Neutrophil (primary cell): ENCODE measurements at regions not wholly inside any gene's neighbourhood (a gene's known extent, or its start where the extent isn't known, plus 50 kb on each side); places are given as distances from the start of the nearest gene placed in this dataset.

ENCODE experiments used
- H3K27ac ChIP-seq: fragments of 200-600 bp; sonication (generic); 2 replicates; pipeline ENCODE4 v1.5.1; 2016; ENCODE audit warnings: mild to moderate bottlenecking, moderate library complexity
- H3K27me3 ChIP-seq: fragments of 200-600 bp; sonication (generic); 2 replicates; pipeline ENCODE4 v1.6.0; 2016; ENCODE audit warnings: mild to moderate bottlenecking
- H3K36me3 ChIP-seq: fragments of 200-600 bp; sonication (generic); 2 replicates; pipeline ENCODE4 v1.5.1; 2017
- H3K4me1 ChIP-seq, 2 experiments: fragments of 200-600 bp in 1 of 2; sonication (generic) in 1 of 2; 1 replicate in 1 of 2; 2 replicates in 1 of 2; pipeline versions ENCODE4 v1.5.1 to v1.6.1; 2013 to 2016; ENCODE audit warnings: low read depth in 1 of 2, low read length in 1 of 2, mild to moderate bottlenecking in 1 of 2, moderate library complexity in 1 of 2; ENCODE audit not compliant: control insufficient read depth in 1 of 2, insufficient read depth in 1 of 2
- H3K4me3 ChIP-seq, 2 experiments: fragments of 200-600 bp in 1 of 2; sonication (generic) in 1 of 2; 1 replicate in 1 of 2; 2 replicates in 1 of 2; pipeline ENCODE4 v1.5.1; 2013 to 2016; ENCODE audit warnings: low read depth in 1 of 2, low read length in 1 of 2, mild to moderate bottlenecking in 1 of 2, moderate library complexity in 1 of 2
- H3K9me3 ChIP-seq: fragments of 200-600 bp; sonication (generic); 2 replicates; pipeline ENCODE4 v1.5.1; 2016
- TF ChIP-seq, protein P1 (sequence below): fragments of 200-600 bp; sonication (generic); IDR thresholded peaks from 2 replicates; pipeline ENCODE4 v1.5.1; 2016; ENCODE audit warnings: antibody characterized with exemption

DNA sequence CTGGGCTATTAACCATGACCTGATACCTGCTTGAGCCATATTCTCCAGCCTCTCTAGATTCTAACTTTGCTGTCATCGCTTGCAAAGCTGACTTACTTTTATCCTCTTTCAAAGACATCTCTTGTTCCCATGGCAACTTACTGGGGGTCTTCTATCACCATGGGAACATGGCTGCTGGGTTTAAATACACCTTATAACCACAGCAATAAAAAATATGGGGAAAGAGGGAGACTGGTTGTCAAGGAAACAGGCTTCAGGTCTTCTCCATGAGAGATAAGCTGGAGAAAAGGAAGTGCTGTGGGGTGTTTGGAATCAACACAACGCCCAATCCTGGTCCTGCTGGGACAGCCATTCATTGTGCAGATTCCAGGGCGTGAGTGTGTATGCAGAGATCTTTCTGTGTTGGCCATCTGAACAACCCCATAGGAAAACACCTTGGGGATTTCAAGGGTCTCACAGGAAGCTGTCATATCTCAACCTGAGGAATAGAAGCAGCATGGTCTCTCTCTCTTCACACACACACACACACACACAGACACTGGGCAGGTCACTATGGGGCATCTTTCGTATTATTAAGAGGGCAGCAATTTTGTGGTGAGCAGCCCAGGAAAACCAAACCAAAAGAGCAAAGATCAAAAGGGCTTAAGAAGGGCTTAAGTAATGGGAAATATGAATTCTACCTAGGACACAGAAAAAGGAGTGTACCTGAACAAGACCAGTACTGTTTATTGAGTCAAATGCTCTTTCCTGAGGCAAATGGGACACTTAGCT lies 344.7 kb upstream of the NCAM1 start:
- H3K36me3 ChIP-seq = no peaks in the 10 kb centered on the region
- H3K4me3 ChIP-seq = no peak overlapping the region
- H3K27me3 ChIP-seq = peaks cover 9% of the 10 kb centered on the region
- H3K27ac ChIP-seq = no peak overlapping the region
- no peaks in the 10 kb centered on the region for H3K9me3 ChIP-seq
- TF ChIP-seq, protein P1, sequence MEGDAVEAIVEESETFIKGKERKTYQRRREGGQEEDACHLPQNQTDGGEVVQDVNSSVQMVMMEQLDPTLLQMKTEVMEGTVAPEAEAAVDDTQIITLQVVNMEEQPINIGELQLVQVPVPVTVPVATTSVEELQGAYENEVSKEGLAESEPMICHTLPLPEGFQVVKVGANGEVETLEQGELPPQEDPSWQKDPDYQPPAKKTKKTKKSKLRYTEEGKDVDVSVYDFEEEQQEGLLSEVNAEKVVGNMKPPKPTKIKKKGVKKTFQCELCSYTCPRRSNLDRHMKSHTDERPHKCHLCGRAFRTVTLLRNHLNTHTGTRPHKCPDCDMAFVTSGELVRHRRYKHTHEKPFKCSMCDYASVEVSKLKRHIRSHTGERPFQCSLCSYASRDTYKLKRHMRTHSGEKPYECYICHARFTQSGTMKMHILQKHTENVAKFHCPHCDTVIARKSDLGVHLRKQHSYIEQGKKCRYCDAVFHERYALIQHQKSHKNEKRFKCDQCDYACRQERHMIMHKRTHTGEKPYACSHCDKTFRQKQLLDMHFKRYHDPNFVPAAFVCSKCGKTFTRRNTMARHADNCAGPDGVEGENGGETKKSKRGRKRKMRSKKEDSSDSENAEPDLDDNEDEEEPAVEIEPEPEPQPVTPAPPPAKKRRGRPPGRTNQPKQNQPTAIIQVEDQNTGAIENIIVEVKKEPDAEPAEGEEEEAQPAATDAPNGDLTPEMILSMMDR = no peak
- H3K4me1 ChIP-seq = no peaks in the 10 kb centered on the region

GRCh38 chr11:112617098-112617425 lies 344.2 kb upstream of the NCAM1 start:
- TF ChIP-seq, protein P1 = no peak
- no peak overlapping the region for H3K4me3 ChIP-seq
- no peaks in the 10 kb centered on the region for H3K4me1 ChIP-seq
- H3K27ac ChIP-seq = no peak overlapping the region
- peaks cover 4% of the 10 kb centered on the region for H3K27me3 ChIP-seq
- no peaks in the 10 kb centered on the region for H3K36me3 ChIP-seq
- no peaks in the 10 kb centered on the region for H3K9me3 ChIP-seq

GRCh38 chr11:112617977-112618826 lies 343.0 kb upstream of the NCAM1 start:
- H3K27ac ChIP-seq = no peak overlapping the region
- H3K4me1 ChIP-seq = no peaks in the 10 kb centered on the region
- H3K27me3 ChIP-seq = no peaks in the 10 kb centered on the region
- no peaks in the 10 kb centered on the region for H3K9me3 ChIP-seq
- no peak overlapping the region for H3K4me3 ChIP-seq
- no peaks in the 10 kb centered on the region for H3K36me3 ChIP-seq
- TF ChIP-seq, protein P1 = no peak

- Histone ChIP-seq H3K9me3 (no peaks in the 10 kb centered on the region), H3K27me3 (no peaks in the 10 kb centered on the region), H3K4me1 (no peaks in the 10 kb centered on the region), H3K36me3 (no peaks in the 10 kb centered on the region), H3K4me3 (no peak overlapping the region), H3K27ac (no peak overlapping the region)
- TF ChIP-seq, protein P1 = no peak
Measured at GRCh38 chr11:112619106-112619505, 342.1 kb upstream of the NCAM1 start.

- no peak overlapping the region for H3K4me3 ChIP-seq
- TF ChIP-seq, protein P1 = no peak
- H3K27ac ChIP-seq = no peak overlapping the region
- H3K27me3 ChIP-seq = peaks cover 4% of the 10 kb centered on the region
- H3K36me3 ChIP-seq = no peaks in the 10 kb centered on the region
- H3K9me3 ChIP-seq = no peaks in the 10 kb centered on the region
- H3K4me1 ChIP-seq = no peaks in the 10 kb centered on the region
Measured at GRCh38 chr11:112620621-112621394, 340.4 kb upstream of the NCAM1 start.
